GM12878 (cell line): ENCODE measurements at regions not wholly inside any gene's neighbourhood (a gene's known extent, or its start where the extent isn't known, plus 50 kb on each side); places are given as distances from the start of the nearest gene placed in this dataset.
A peak's percentile ranks its signal among the peaks of the same experiment; 100 is the strongest.

Experiments
- ATAC-seq: fragments of 200-7000 bp; cut with Tn5 transposase; 3 replicates; pipeline ENCODE4 v1.9.1; 2020; ENCODE audit warnings: mild to moderate bottlenecking, moderate library complexity
- BruUV-seq: library from RNA; stranded (reverse); fragments of 400-500 nt; replicated peaks from 2 replicates; lab custom pipeline; 2021; lab: Mats Ljungman, UMichigan
- CTCF ChIA-PET: fragments of 300-600 bp; sonication (Branson Sonifier 250); formaldehyde crosslinking; extraction: SDS; loops from one replicate; lab custom pipeline; 2021; ENCODE audit warnings: inconsistent platforms; lab: Yijun Ruan, JAX
- POLR2A ChIA-PET: fragments of 350-600 bp; formaldehyde crosslinking; extraction: SDS; loops from one replicate; lab custom pipeline; 2021; ENCODE audit warnings: inconsistent platforms; lab: Charles Lee
- RAD21 ChIA-PET: fragments of 300-600 bp; sonication (Branson Sonifier 250); formaldehyde crosslinking; loops from one replicate; lab custom pipeline; 2023; ENCODE audit warnings: antibody characterized with exemption; ENCODE audit not compliant: unreplicated experiment; lab: Charles Lee
- SMC1A ChIA-PET: fragments of 300-600 bp; sonication (Branson Sonifier 250); formaldehyde crosslinking; loops from one replicate; lab custom pipeline; 2023; ENCODE audit not compliant: unreplicated experiment, uncharacterized antibody; lab: Charles Lee
- DNase-seq: peaks from one replicate; pipeline ENCODE4 v3.0.0-alpha.2; 2011; ENCODE audit warnings: low read depth, low spot score
- FAIRE-seq: peaks from 3 replicates; lab custom pipeline; 2011; peaks lifted over from hg19 to GRCh38; lab: Jason Lieb, UNC
- H2AFZ ChIP-seq: 2 replicates; pipeline ENCODE4 v1.6.0; 2011; ENCODE audit warnings: low read depth, low read length, control low read depth; ENCODE audit not compliant: control insufficient read depth
- H3K27ac ChIP-seq: 2 replicates; pipeline ENCODE4 v1.5.1; 2011; ENCODE audit warnings: control low read depth; ENCODE audit not compliant: control insufficient read depth, insufficient read depth
- H3K27me3 ChIP-seq, 2 experiments: replicated peaks in 1 of 2; 2 replicates each; pipeline versions ENCODE4 v1.6.0 to v1.6.1; 2011; ENCODE audit warnings: low read length in 1 of 2; ENCODE audit not compliant: control insufficient read depth in 2 of 2, insufficient read depth in 2 of 2
- H3K36me3 ChIP-seq, 2 experiments: 2 replicates each; pipeline ENCODE4 v1.5.1; 2011; ENCODE audit warnings: low read length in 1 of 2; ENCODE audit not compliant: control insufficient read depth in 2 of 2, insufficient read depth in 2 of 2
- H3K4me1 ChIP-seq: 2 replicates; pipeline ENCODE4 v1.6.1; 2011; ENCODE audit warnings: mild to moderate bottlenecking, low read length, moderate library complexity, mixed read lengths; ENCODE audit not compliant: control insufficient read depth, insufficient read depth
- H3K4me2 ChIP-seq: 2 replicates; pipeline ENCODE4 v1.6.0; 2011; ENCODE audit warnings: control low read depth; ENCODE audit not compliant: control insufficient read depth, insufficient read depth
- H3K4me3 ChIP-seq: fragments of 200-600 bp; sonication (generic); 2 replicates; pipeline ENCODE4 v1.5.1; 2016
- H3K79me2 ChIP-seq: 2 replicates; pipeline ENCODE4 v1.6.0; 2011; ENCODE audit warnings: low read length; ENCODE audit not compliant: control insufficient read depth, insufficient read depth
- H3K9ac ChIP-seq: 2 replicates; pipeline ENCODE4 v1.8.0; 2011; ENCODE audit warnings: low read length, control low read depth, mixed read lengths; ENCODE audit not compliant: control insufficient read depth, insufficient read depth
- H3K9me3 ChIP-seq: replicated peaks from 3 replicates; pipeline ENCODE4 v1.5.1; 2011; ENCODE audit warnings: mild to moderate bottlenecking, low read length; ENCODE audit not compliant: control insufficient read depth, insufficient read depth
- H4K20me1 ChIP-seq: 2 replicates; pipeline ENCODE4 v1.6.0; 2011; ENCODE audit not compliant: control insufficient read depth, insufficient read depth
- BMI1 ChIP-seq: fragments of 450-650 bp; IDR thresholded peaks from 2 replicates; pipeline ENCODE4 v1.6.1; 2016; ENCODE audit warnings: mild to moderate bottlenecking, moderate library complexity, borderline replicate concordance
- CUX1 ChIP-seq: IDR thresholded peaks from 2 replicates; pipeline ENCODE4 v1.6.1; 2012; ENCODE audit warnings: improper control_type of control experiment, low read depth, low read length; ENCODE audit not compliant: insufficient replicate concordance
- E4F1 ChIP-seq: fragments of 450-650 bp; IDR thresholded peaks from 2 replicates; pipeline ENCODE4 v1.6.1; 2018; ENCODE audit warnings: borderline replicate concordance, mild to moderate bottlenecking; ENCODE audit not compliant: partially characterized antibody
- EED ChIP-seq: sonication (generic); IDR thresholded peaks from 2 replicates; pipeline ENCODE4 v1.6.1; 2016; ENCODE audit warnings: antibody characterized with exemption, low read depth
- HDAC2 ChIP-seq: fragments of 200-600 bp; sonication (generic); IDR thresholded peaks from 2 replicates; pipeline ENCODE4 v1.6.1; 2017
- NFYB ChIP-seq: IDR thresholded peaks from 2 replicates; pipeline ENCODE4 v1.6.1; 2011; ENCODE audit warnings: low read depth, mild to moderate bottlenecking, low read length, improper control_type of control experiment, moderate library complexity; ENCODE audit not compliant: insufficient read depth
- PML ChIP-seq: IDR thresholded peaks from 2 replicates; pipeline ENCODE4 v1.6.1; 2012; ENCODE audit warnings: low read length, inconsistent platforms
- RUNX3 ChIP-seq: IDR thresholded peaks from 2 replicates; pipeline ENCODE4 v1.6.1; 2012; ENCODE audit warnings: low read length, inconsistent platforms
- SKIL ChIP-seq: fragments of 450-650 bp; IDR thresholded peaks from 2 replicates; pipeline ENCODE4 v1.6.1; 2017; ENCODE audit warnings: mild to moderate bottlenecking, low read depth, inconsistent platforms; ENCODE audit not compliant: poor library complexity, severe bottlenecking
- SMAD5 ChIP-seq: IDR thresholded peaks from 2 replicates; pipeline ENCODE4 v1.6.1; 2016; ENCODE audit warnings: antibody characterized with exemption, low read depth
- SMC3 ChIP-seq: IDR thresholded peaks from 2 replicates; pipeline ENCODE4 v1.6.1; 2011; ENCODE audit warnings: low read length, improper control_type of control experiment, borderline replicate concordance
- SREBF1 ChIP-seq: IDR thresholded peaks from 2 replicates; pipeline ENCODE4 v1.6.1; 2012; ENCODE audit warnings: mild to moderate bottlenecking, low read length
- SUZ12 ChIP-seq: fragments of 200-600 bp; sonication (generic); IDR thresholded peaks from one replicate; pipeline ENCODE4 v1.6.1; 2018; ENCODE audit warnings: antibody characterized with exemption, mild to moderate bottlenecking; ENCODE audit not compliant: unreplicated experiment
- in situ Hi-C: fragments of 300-500 bp; cut with MboI; formaldehyde crosslinking; loops from 9 replicates; pipeline ENCODE4 v1.14.3; 2018; ENCODE audit warnings: mixed read lengths
- intact Hi-C: fragments of 100-400 bp; cut with micrococcal nuclease; formaldehyde crosslinking; loops from one replicate; pipeline ENCODE4 v1.14.2; 2022; ENCODE audit not compliant: unreplicated experiment

GRCh38 chr10:53069013-53069412, 296.4 kb upstream of the MBL2 start:
- H3K27ac ChIP-seq, result no peak overlapping the region
- no peaks in the 10 kb centered on the region for H3K27me3 ChIP-seq
- SMC1A ChIA-PET, result interaction anchor here (0.7 to 1.8 kb wide), 3 partner anchors 9 to 68 kb away, joined by 3 to 6 read pairs (median 3); no protein-coding TSS in a partner anchor
- no peaks in the 10 kb centered on the region for H3K36me3 ChIP-seq
- no peak overlapping the region for H3K4me3 ChIP-seq
- no peaks in the 10 kb centered on the region for H3K4me1 ChIP-seq
- RAD21 ChIA-PET, result interaction anchor here (1.1 to 2.0 kb wide), 2 partner anchors 102 to 117 kb away, joined by 3 to 4 read pairs; no protein-coding TSS in a partner anchor
- no TSS peak for BruUV-seq
- ATAC-seq, result peak; percentile 88
- in situ Hi-C loops, result no loop called here
- intact Hi-C loops, result no loop called here
- DNase-seq, result no peak
- POLR2A ChIA-PET, result no interaction called here
- no peaks in the 10 kb centered on the region for H3K79me2 ChIP-seq
- CTCF ChIA-PET, result no interaction called here
- H4K20me1 ChIP-seq, result no peaks in the 10 kb centered on the region
- no peak for FAIRE-seq
- no peak overlapping the region for H2AFZ ChIP-seq
- no peaks in the 10 kb centered on the region for H3K9me3 ChIP-seq
- no peak overlapping the region for H3K4me2 ChIP-seq
- no peak overlapping the region for H3K9ac ChIP-seq
- TF ChIP-seq SKIL, result no peak
- no peak for TF ChIP-seq E4F1
- no peak for TF ChIP-seq SREBF1
- no peak for TF ChIP-seq PML
- TF ChIP-seq HDAC2, result no peak
- no peak for TF ChIP-seq SMC3
- no peak for TF ChIP-seq EED
- TF ChIP-seq RUNX3, result no peak
- no peak for TF ChIP-seq SMAD5
- no peak for TF ChIP-seq SUZ12
- no peak for TF ChIP-seq CUX1
- TF ChIP-seq BMI1, result no peak
- TF ChIP-seq NFYB, result no peak
